GM12864 (cell line): ENCODE measurements at regions not wholly inside any gene's neighbourhood (a gene's known extent, or its start where the extent isn't known, plus 50 kb on each side); places are given as distances from the start of the nearest gene placed in this dataset.

ENCODE experiments used
- DNase-seq: peaks from one replicate; pipeline ENCODE4 v3.0.0-alpha.2; 2011; ENCODE audit warnings: low read depth
- H3K4me3 ChIP-seq: 2 replicates; pipeline ENCODE4 v1.5.1; 2011; ENCODE audit warnings: mild to moderate bottlenecking, low read depth, low read length, control low read depth
- CTCF ChIP-seq: IDR thresholded peaks from 2 replicates; pipeline ENCODE4 v1.5.1; 2011; ENCODE audit warnings: low read depth, mild to moderate bottlenecking, moderate library complexity, low read length, control low read depth, inconsistent platforms; ENCODE audit errors: missing control alignments

- H3K4me3 ChIP-seq: no peak overlapping the region
- no peak for DNase-seq
- TF ChIP-seq CTCF: no peak
Observed at GRCh38 chr5:145246961-145247744, 588.0 kb downstream of the PRELID2 start.

GRCh38 chr5:145246379-145246778, 588.8 kb downstream of the PRELID2 start:
- no peak overlapping the region for H3K4me3 ChIP-seq
- no peak for DNase-seq
- no peak for TF ChIP-seq CTCF

- DNase-seq: no peak
- no peak overlapping the region for H3K4me3 ChIP-seq
- TF ChIP-seq CTCF: no peak
Observed at GRCh38 chr5:145245354-145245753, 589.8 kb downstream of the PRELID2 start.

GRCh38 chr5:145244788-145245187, 590.4 kb downstream of the PRELID2 start:
- no peak for DNase-seq
- no peak overlapping the region for H3K4me3 ChIP-seq
- TF ChIP-seq CTCF: no peak

- DNase-seq: no peak
- TF ChIP-seq CTCF: no peak
- no peak overlapping the region for H3K4me3 ChIP-seq
Observed at GRCh38 chr5:145244251-145244650, 590.9 kb downstream of the PRELID2 start.

GRCh38 chr5:145243016-145243415, 592.1 kb downstream of the PRELID2 start:
- no peak overlapping the region for H3K4me3 ChIP-seq
- no peak for TF ChIP-seq CTCF
- DNase-seq: no peak

- DNase-seq: no peak
- no peak for TF ChIP-seq CTCF
- H3K4me3 ChIP-seq: no peak overlapping the region
Observed at GRCh38 chr5:145242551-145242950, 592.6 kb downstream of the PRELID2 start.
